ENCODE measurements at regions not wholly inside any gene's neighbourhood (a gene's known extent, or its start where the extent isn't known, plus 50 kb on each side); places are given as distances from the start of the nearest gene placed in this dataset.
"Not testable (repeated sequence)": the region's sequence is repeated elsewhere in the genome, so short reads cannot be mapped to it uniquely, and the experiment has no call there.

- TF ChIP-seq CTCF (IDR thresholded peaks at IDR 0.05); EZH2 (IDR thresholded peaks at IDR 0.05; ENCODE audit: borderline replicate concordance, insufficient read depth, low read depth, low read length, poor library complexity, severe bottlenecking): not testable (repeated sequence)
Observed at GRCh38 chr3:195988764-195989163, 80.4 kb upstream of the TNK2 start.

Measured in B cell (primary cell).